CD1c-positive myeloid dendritic cell (primary cell): ENCODE measurements at regions not wholly inside any gene's neighbourhood (a gene's known extent, or its start where the extent isn't known, plus 50 kb on each side); places are given as distances from the start of the nearest gene placed in this dataset.

Experiments used
- DNase-seq: peaks from one replicate; pipeline ENCODE4 v3.0.0-alpha.2; 2016; ENCODE audit errors: extremely low spot score

GRCh38 chr10:44476409-44477045 lies 91.6 kb upstream of the CXCL12 start:
- no peak for DNase-seq

- DNase-seq = no peak
These were observed 92.1 kb upstream of the CXCL12 start for GRCh38 chr10:44477046-44477425.

GRCh38 chr10:44478040-44478439 lies 93.1 kb upstream of the CXCL12 start:
- DNase-seq = peak; percentile 11

- DNase-seq = peak; percentile 68
These were observed 94.2 kb upstream of the CXCL12 start for GRCh38 chr10:44478876-44479705.

- no peak for DNase-seq
These were observed 107.8 kb upstream of the CXCL12 start for GRCh38 chr10:44492678-44493077.

- DNase-seq = no peak
These were observed 113.3 kb upstream of the CXCL12 start for GRCh38 chr10:44498222-44498621.

- DNase-seq = no peak
These were observed 115.6 kb upstream of the CXCL12 start for GRCh38 chr10:44500451-44500850.

GRCh38 chr10:44506386-44506785 lies 121.5 kb upstream of the CXCL12 start:
- no peak for DNase-seq

GRCh38 chr10:44510379-44511115 lies 125.7 kb upstream of the CXCL12 start:
- DNase-seq = no peak

GRCh38 chr10:44511166-44511565 lies 126.3 kb upstream of the CXCL12 start:
- no peak for DNase-seq

GRCh38 chr10:44511601-44512000 lies 126.7 kb upstream of the CXCL12 start:
- peak; percentile 14 for DNase-seq

GRCh38 chr10:44512431-44513022 lies 127.6 kb upstream of the CXCL12 start:
- DNase-seq = no peak

GRCh38 chr10:44513591-44513990 lies 128.7 kb upstream of the CXCL12 start:
- no peak for DNase-seq

GRCh38 chr10:44516891-44517290 lies 132.0 kb upstream of the CXCL12 start:
- no peak for DNase-seq

GRCh38 chr10:44517635-44518034 lies 132.7 kb upstream of the CXCL12 start:
- no peak for DNase-seq

- DNase-seq = no peak
These were observed 134.5 kb upstream of the CXCL12 start for GRCh38 chr10:44519361-44519760.

- no peak for DNase-seq
These were observed 135.8 kb upstream of the CXCL12 start for GRCh38 chr10:44520651-44521050.

GRCh38 chr10:44539178-44539577 lies 154.3 kb upstream of the CXCL12 start:
- DNase-seq = no peak

- DNase-seq = no peak
These were observed 167.8 kb upstream of the CXCL12 start for GRCh38 chr10:44552726-44553125.

GRCh38 chr10:44557596-44558191 lies 172.8 kb upstream of the CXCL12 start:
- no peak for DNase-seq

GRCh38 chr10:44558521-44558920 lies 173.6 kb upstream of the CXCL12 start:
- DNase-seq = no peak

- no peak for DNase-seq
These were observed 179.5 kb upstream of the CXCL12 start for GRCh38 chr10:44564361-44564760.
